Stomach (tissue), 8 donors: ENCODE measurements at regions not wholly inside any gene's neighbourhood (a gene's known extent, or its start where the extent isn't known, plus 50 kb on each side); places are given as distances from the start of the nearest gene placed in this dataset.

Source experiments
- DNase-seq, 2 donors: peaks; one replicate each; pipeline versions ENCODE4 v3.0.0 to v3.0.0-alpha.2; 2013 to 2019
- H3K27ac ChIP-seq, 5 donors: fragments of 200-600 bp in 4 of 5; sonication (generic) in 4 of 5; one replicate each; pipeline ENCODE4 v1.5.1; 2013 to 2019; ENCODE audit warnings: mild to moderate bottlenecking in 1 of 5, moderate library complexity in 1 of 5
- H3K27me3 ChIP-seq, 3 donors: fragments of 200-600 bp; sonication (generic); one replicate each; pipeline ENCODE4 v1.5.1; 2017 to 2019; ENCODE audit warnings: mixed run types in 1 of 3
- H3K36me3 ChIP-seq, 4 donors: fragments of 200-600 bp; sonication (generic); 1 replicate in 3 of 4; 2 replicates in 1 of 4; pipeline ENCODE4 v1.5.1; 2016 to 2019
- H3K4me1 ChIP-seq, 4 donors: fragments of 200-600 bp; sonication (generic); one replicate each; pipeline ENCODE4 v1.5.1; 2016 to 2019
- H3K4me3 ChIP-seq, 4 donors: fragments of 200-600 bp; sonication (generic) in 3 of 4; one replicate each; pipeline ENCODE4 v1.5.1; 2016 to 2019; ENCODE audit warnings: mild to moderate bottlenecking in 1 of 4
- H3K9me3 ChIP-seq, 4 donors: fragments of 200-600 bp; sonication (generic); one replicate each; pipeline ENCODE4 v1.5.1; 2016 to 2019
- CTCF ChIP-seq, 7 experiments: fragments of 450-650 bp in 4 of 7; fragments of 200-600 bp in 3 of 7; sonication (generic) in 3 of 7; IDR thresholded peaks; one replicate each; pipeline ENCODE4 v1.5.1; 2016 to 2019; ENCODE audit warnings: antibody characterized with exemption in 7 of 7, control low read depth in 2 of 7, mild to moderate bottlenecking in 1 of 7
- EP300 ChIP-seq: sonication (generic); formaldehyde crosslinking; IDR thresholded peaks from one replicate; pipeline ENCODE4 v1.6.1; 2017; ENCODE audit warnings: antibody characterized with exemption
- POLR2A ChIP-seq, 4 donors: fragments of 450-650 bp; IDR thresholded peaks; one replicate each; pipeline ENCODE4 v1.6.1; 2016; ENCODE audit warnings: antibody characterized with exemption in 4 of 4, control low read depth in 2 of 4, mild to moderate bottlenecking in 1 of 4, moderate library complexity in 1 of 4
- POLR2AphosphoS5 ChIP-seq, 3 donors: sonication (generic); formaldehyde crosslinking; IDR thresholded peaks; one replicate each; pipeline ENCODE4 v1.6.1; 2016; ENCODE audit warnings: antibody characterized with exemption in 3 of 3
- WGBS, 5 donors: extraction: QIAGEN DNeasy Blood & Tissue Kit in 3 of 5; methylation state at CpG; one replicate each; pipeline versions ENCODE4 v1.1.5 to v1.1.7; 2013 to 2018; 5-methylcytosine and 5-hydroxymethylcytosine counted together
- intact Hi-C: fragments of 100-400 bp; cut with DNase I; formaldehyde crosslinking; loops from one replicate; pipeline ENCODE4 v1.15.1; 2023; ENCODE audit warnings: low total_unique reads
- donor health status: healthy with polysubstance abuse.
- donor health status: Bipolar disorder and iron deficiency.
- donor health status: healthy.

GRCh38 chr21:31560479-31560878 is 99.0 kb upstream of the SOD1 start:
- peaks cover 15 to 28% (median 26%) of the 10 kb centered on the region in 4 donors for H3K4me1 ChIP-seq
- WGBS, 5 donors, result 82 to 93% (median 91%) methylated on average over 6 of the region's 6 CpGs
- TF ChIP-seq EP300 (no peak), POLR2A (IDR thresholded peaks at IDR 0.05) (no peak), CTCF (IDR thresholded peaks at IDR 0.05) (no peak), POLR2AphosphoS5 (IDR thresholded peaks at IDR 0.05) (no peak)
- peaks cover 16 to 64% (median 27%) of the 10 kb centered on the region in 3 donors for H3K27me3 ChIP-seq
- no peaks in the 10 kb centered on the region for H3K36me3 ChIP-seq
- no peaks in the 10 kb centered on the region for H3K9me3 ChIP-seq
- H3K27ac ChIP-seq, result no peak overlapping the region
- no peak for DNase-seq
- intact Hi-C loops, result no loop called here
- H3K4me3 ChIP-seq, result no peak overlapping the region

- 2 to 4% (median 4%) methylated on average over 37 to 54 of the region's 54 CpGs for WGBS, 5 donors
Measured at GRCh38 chr21:31559368-31560119, 99.9 kb upstream of the SOD1 start.

GRCh38 chr21:31558962-31559367 is 100.5 kb upstream of the SOD1 start:
- DNase-seq, result peak; percentile 86 to 99
- 0 to 1% (median 0%) methylated on average over 36 to 59 of the region's 59 CpGs; no CpG with 5 or more reads in 1 of the 5 donors for WGBS, 5 donors

More at GRCh38 chr21:31559368-31560119, 99.9 kb upstream of the SOD1 start:
- peak overlapping the region; percentile 58 to 75 (median 64) for H3K4me3 ChIP-seq
- DNase-seq, result peak; percentile 90 to 98
- no peak overlapping the region for H3K27ac ChIP-seq
- H3K27me3 ChIP-seq, result peaks cover 16 to 67% (median 27%) of the 10 kb centered on the region in 3 donors
- H3K9me3 ChIP-seq, result no peaks in the 10 kb centered on the region
- TF ChIP-seq POLR2A (IDR thresholded peaks at IDR 0.05), result no peak
- TF ChIP-seq CTCF (IDR thresholded peaks at IDR 0.05), result no peak
- no peak for TF ChIP-seq EP300
- no peak for TF ChIP-seq POLR2AphosphoS5 (IDR thresholded peaks at IDR 0.05)
- H3K36me3 ChIP-seq, result no peaks in the 10 kb centered on the region
- peaks cover 15 to 28% (median 26%) of the 10 kb centered on the region in 4 donors for H3K4me1 ChIP-seq
- intact Hi-C loops, result no loop called here

More at GRCh38 chr21:31558962-31559367, 100.5 kb upstream of the SOD1 start:
- Histone ChIP-seq H3K36me3 (no peaks in the 10 kb centered on the region), H3K27me3 (peaks cover 16 to 73% (median 27%) of the 10 kb centered on the region in 3 donors), H3K9me3 (no peaks in the 10 kb centered on the region), H3K4me1 (peaks cover 15 to 28% (median 26%) of the 10 kb centered on the region in 4 donors), H3K4me3 (peak overlapping the region; percentile 58 to 75 (median 64)), H3K27ac (no peak overlapping the region)
- intact Hi-C loops, result no loop called here
- no peak for TF ChIP-seq EP300
- peak in 1 of 7 experiments; percentile 44 for TF ChIP-seq CTCF (IDR thresholded peaks at IDR 0.05)
